ENCODE measurements at regions not wholly inside any gene's neighbourhood (a gene's known extent, or its start where the extent isn't known, plus 50 kb on each side); places are given as distances from the start of the nearest gene placed in this dataset.

- TF ChIP-seq POLR2A (IDR thresholded peaks at IDR 0.05) = no peak
- no peak for TF ChIP-seq CTCF (IDR thresholded peaks at IDR 0.05)
Observed at GRCh38 chr5:123921193-123921592, 409.2 kb downstream of the CSNK1G3 start.

Measured in uterus (tissue), 2 donors.